LNCAP (cell line): ENCODE measurements at regions not wholly inside any gene's neighbourhood (a gene's known extent, or its start where the extent isn't known, plus 50 kb on each side); places are given as distances from the start of the nearest gene placed in this dataset.

Experiments
- CTCF ChIP-seq: fragments of 450-650 bp; IDR thresholded peaks from 2 replicates; pipeline ENCODE4 v1.5.1; 2017; ENCODE audit warnings: mild to moderate bottlenecking

GRCh38 chr13:68009546-68009945 lies 779.4 kb upstream of the PCDH9 start:
- TF ChIP-seq CTCF = no peak

- no peak for TF ChIP-seq CTCF
Measured at GRCh38 chr13:68007576-68007975, 777.4 kb upstream of the PCDH9 start.

- no peak for TF ChIP-seq CTCF
Measured at GRCh38 chr13:67996101-67996500, 766.0 kb upstream of the PCDH9 start.

- TF ChIP-seq CTCF = no peak
Measured at GRCh38 chr13:67990868-67991267, 760.7 kb upstream of the PCDH9 start.

- TF ChIP-seq CTCF = no peak
Measured at GRCh38 chr13:67986234-67986633, 756.1 kb upstream of the PCDH9 start.

GRCh38 chr13:67977066-67977465 lies 746.9 kb upstream of the PCDH9 start:
- no peak for TF ChIP-seq CTCF

- TF ChIP-seq CTCF = no peak
Measured at GRCh38 chr13:67971291-67971690, 741.2 kb upstream of the PCDH9 start.

GRCh38 chr13:67967031-67967430 lies 736.9 kb upstream of the PCDH9 start:
- TF ChIP-seq CTCF = no peak
